GM18870 (cell line): ENCODE measurements at regions not wholly inside any gene's neighbourhood (a gene's known extent, or its start where the extent isn't known, plus 50 kb on each side); places are given as distances from the start of the nearest gene placed in this dataset.
"Not testable (repeated sequence)": the region's sequence is repeated elsewhere in the genome, so short reads cannot be mapped to it uniquely, and the experiment has no call there.

Source experiments
- ATAC-seq: cut with Tn5 transposase; IDR thresholded peaks from one replicate; pipeline ENCODE4 v1.9.1; 2021; ENCODE audit warnings: moderate library complexity; ENCODE audit not compliant: unreplicated experiment

DNA sequence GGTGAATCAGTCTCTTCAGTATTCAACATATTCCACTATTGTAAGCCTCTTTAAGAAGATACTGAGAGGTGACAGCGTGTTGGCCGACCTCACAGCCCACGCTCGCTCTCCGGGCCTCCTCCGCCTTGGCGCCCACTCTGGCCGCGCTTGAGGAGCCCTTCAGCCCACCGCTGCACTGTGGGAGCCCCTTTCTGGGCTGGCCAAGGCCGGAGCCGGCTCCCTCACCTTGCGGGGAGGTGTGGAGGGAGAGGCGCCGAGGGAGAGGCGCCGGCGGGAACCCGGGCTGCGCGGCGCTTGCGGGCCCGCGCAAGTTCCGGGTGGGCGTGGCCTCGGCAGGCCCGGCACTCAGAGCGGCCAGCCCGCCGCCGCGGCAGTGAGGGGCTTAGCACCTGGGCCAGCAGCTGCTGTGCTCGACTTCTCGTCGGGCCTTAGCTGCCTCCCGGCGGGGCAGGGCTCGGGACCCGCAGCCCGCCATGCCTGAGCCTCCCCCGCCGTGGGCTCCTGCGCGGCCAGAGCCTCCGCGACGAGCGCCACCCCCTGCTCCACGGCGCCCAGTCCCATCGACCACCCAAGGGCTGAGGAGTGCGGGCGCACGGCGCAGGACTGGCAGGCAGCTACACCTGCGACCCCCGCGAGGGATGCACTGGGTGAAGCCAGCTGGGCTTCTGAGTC is 306.4 kb downstream of the SEMA3D start:
- not testable (repeated sequence) for ATAC-seq

DNA sequence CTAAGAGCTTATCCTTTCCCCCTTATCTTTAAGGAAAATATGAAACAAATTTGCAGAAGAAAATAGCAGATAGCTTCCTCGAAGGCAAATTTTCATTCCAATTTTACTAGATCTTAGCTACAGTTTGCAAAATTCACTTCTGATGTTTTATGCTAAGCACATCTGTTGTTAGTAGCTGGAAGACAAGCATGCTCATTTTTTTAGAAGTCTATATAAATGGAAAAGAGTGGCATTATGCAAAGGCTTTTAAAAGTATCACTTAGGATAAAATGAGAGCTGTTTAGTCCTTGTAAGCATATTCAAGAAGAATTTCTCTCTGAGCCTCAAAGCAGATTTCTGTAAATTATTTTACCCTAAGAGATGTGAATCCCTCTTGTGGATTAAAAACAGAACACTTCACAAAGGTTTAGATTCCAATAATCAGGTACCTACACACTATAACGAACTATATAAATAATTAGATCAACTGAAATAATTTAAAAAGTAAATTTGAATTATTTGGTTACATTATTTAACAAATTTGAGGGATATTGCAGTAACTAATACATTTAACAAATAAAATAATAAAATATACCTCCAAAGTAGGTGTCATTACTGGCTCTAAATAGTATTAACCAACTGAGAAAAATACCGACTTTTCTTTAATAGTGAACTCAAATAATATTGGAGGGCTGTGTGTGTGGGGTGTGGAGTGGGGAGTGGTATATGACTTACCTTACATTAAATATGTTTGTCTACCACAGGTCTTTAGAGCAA is 307.1 kb downstream of the SEMA3D start:
- ATAC-seq = no peak

DNA sequence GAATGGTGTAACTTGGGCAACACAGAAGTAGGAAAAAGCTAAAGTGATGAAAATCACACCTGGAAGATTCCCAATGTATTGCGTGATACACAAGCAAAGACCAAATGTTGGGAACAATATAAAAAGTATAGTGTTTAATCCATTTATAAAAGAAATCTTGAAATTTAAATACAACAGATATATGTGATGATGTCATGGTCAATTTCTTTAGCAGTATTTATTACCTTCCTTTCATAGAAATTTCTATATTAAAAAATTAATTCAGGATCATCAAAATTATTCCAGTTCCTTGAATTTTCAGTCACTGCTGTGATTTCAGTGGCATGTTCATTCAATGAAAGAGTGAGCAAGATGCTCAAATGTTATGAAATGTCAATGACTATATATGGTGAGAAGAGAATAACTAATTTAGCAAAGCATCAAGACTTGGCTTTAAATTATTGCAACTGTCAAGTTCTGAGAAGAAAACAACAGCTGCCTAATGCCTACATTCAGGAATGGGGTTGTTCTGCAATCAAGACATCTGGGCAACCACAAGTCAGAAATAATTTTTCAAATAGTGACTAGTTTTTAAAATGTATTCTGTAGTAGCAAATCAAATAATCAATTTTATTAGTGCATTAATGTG is 308.8 kb downstream of the SEMA3D start:
- ATAC-seq = no peak

DNA sequence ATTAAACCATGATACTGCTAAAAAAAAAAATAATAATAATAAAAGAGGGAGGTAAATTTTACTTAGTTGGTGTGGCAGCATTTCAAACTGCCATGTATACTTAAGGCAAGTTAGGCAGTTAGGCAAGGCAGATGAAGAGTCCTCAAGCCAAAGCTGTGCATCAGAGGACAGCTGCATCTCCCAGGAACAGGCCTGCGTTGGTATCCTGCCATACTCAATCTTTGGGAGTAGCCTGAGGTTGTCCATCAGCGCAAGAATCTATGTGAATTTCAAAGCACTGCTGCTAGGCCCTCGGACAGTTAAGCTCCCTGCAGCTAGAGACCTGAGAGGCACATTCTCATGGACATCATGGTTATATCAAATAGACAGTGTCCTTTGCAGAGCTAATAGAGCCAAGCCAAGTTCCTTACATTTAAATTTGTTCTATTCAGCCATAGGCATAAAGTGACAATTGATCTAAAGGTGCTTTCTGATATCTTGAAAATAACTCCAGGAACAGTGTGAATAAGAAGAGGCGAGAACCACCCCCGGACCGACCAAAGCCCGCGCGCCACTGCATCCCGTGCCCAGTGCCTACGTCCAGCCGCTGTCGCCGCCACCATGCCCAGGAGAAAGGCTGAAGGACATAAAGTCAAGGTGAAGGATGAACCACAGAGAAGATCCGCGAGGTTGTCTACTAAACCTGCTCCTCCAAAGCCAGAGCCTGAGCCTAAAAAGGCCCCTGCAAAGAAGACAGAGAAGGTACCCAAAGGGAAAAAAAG is 310.6 kb downstream of the SEMA3D start:
- no peak for ATAC-seq

DNA sequence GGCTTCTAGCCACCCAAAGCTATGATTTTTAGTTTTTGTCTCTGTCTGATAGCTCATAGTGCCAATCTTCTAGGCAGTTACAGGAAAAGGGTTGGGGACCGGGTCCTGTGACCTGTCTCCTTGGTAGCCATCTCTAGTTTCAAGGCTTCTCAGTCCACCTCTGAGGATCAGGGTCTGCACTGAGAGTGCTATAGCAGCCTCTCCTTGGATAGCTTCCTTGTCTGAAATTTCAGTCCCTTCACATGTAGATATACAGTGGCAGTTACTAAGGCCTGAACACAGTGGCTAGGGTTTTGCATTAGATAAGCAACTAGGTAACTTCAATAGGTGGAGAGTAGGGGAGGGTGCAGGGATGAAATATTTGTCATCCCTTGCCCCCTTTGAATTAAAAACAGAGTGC is 321.3 kb downstream of the SEMA3D start:
- no peak for ATAC-seq

DNA sequence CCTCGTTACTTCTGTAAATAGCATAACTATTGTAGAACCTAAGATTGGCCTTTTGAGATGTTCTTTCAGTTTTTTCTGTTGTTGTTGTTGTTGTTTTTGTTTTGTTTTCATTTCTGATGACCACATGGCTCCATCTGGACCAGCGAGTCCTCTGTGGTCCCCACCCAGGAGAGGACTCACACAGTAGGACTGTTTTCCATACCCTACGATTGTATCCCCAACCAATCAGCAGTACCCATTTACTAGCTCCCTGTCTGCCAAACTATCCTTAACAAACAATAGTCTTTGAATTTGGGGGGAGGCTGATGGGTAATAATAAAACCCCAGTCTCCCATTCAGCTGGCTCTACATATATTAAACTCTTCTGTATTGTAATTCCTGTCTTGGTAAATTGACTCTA is 329.5 kb downstream of the SEMA3D start:
- ATAC-seq = no peak

DNA sequence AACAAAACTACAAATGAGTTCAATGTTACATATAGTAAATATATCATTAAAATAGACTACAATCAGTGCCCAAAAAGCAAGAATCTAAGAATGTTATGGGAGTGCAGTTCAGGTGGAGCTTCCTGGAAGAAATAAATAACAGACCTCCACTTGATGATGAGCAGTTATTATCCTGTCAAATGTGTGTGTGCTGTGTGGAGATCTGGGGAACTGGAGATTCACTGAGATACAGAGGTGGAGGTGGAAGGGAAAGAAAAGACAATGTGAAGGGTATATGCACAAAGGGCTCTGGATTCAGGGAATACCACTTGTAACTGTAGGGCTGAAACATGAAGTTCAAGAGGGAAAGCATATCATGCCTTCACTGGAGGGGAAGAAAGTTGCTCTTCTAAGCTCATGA is 331.1 kb downstream of the SEMA3D start:
- no peak for ATAC-seq

DNA sequence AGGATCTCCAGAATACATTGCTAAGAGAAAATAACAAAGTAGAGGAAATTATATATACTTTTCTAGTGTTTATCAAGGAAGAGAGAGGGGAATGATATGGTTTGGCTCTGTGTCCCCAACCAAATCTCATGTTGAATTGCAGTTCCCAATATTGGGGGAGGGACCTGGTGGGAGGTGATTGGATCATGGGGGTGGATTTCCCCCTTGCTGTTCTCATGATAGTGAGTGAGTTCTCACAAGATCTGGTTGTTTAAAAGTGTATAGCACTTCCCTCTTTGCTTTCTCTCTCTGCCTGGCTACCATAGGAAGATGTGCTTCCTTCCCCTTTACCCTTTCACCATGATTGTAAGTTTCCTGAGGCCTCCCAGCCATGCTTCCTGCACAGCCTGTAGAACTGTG is 337.9 kb downstream of the SEMA3D start:
- ATAC-seq = not testable (repeated sequence)

DNA sequence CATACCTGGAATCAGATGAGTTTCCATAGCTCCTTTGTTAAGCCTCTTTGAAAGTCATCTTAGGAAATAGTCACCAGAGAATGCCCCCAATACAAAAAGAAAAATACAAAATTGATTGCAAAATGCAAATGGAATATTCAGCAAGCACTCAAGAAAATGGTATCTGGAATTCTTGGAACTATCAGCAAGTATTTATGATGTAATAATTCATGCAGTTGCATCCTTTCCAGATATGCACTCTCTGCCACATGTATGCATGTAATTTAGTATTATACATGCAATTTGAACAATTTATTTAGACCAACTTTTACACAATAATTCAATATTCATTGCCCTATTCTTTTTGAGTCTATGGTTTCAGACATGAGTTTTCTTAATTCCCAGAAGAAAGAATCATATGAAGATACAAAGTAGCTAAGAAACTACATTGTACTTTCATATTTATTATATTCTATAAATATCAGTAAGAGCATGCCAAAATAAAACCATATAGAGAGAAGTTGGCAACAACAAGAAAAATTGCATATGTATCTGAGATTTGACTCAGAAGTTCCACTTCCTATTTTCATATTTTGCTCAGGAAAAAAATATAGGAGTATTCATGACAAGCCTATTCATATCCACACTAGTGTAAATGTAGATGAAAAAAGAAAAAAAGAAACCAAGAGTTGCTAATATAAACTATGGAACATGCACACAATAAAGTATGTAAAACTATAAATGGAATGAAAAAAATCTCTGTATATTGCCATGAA is 338.5 kb downstream of the SEMA3D start:
- ATAC-seq = no peak

DNA sequence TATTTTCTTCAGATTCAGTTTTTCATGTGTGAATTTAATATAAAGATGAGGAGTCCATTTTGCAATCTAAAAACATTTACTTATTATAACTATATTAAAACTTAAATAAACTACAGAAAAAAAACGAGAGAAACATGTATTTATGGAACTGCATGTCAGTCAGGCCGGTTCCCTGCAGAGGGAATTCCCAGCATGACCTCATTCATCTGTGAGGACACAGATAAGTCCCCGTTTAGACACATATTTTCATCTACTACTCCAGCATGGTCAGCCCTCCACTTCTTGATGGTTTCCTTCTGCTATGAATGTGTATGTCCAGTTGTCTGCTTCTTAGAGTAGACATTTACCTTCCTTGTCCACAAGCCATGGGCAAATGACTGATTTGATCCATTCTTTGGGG is 339.1 kb downstream of the SEMA3D start:
- no peak for ATAC-seq

DNA sequence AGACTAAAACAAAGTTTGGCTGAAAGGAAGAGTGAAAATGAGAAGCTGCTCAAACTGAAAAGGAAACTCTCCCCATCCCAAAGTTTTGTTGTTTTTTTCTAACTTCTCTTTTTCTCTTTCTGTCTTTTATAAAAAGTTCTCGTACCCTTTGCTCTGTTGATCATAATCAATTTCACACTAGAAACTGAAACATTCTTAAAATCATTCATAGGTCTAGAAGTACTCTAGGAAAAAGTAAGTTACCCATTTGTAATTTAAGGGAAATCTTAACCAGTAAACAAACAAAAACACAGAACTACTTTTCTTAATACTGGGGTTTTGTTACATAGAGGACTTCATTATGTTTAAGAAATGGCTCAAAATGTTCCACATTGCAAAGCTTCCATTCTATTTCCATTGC is 339.8 kb downstream of the SEMA3D start:
- peak; percentile 57 for ATAC-seq

DNA sequence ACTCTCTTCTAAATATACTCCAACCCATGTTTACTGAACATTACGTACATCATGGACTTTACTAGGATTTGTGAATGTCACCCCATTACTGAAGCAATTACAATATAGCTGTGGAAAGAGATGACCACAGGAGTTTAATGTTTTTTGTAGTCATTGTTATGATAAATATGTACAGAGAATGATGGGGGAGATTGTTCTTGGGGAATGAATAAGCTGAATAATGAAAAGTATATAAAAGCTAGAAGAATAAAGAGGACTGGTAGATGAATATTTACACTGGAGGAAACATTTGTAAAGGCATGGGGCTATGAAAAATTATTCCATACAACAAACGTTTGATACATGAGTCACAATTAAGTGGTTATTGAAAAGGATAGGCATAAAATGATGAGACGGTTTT is 340.9 kb downstream of the SEMA3D start:
- ATAC-seq = no peak

DNA sequence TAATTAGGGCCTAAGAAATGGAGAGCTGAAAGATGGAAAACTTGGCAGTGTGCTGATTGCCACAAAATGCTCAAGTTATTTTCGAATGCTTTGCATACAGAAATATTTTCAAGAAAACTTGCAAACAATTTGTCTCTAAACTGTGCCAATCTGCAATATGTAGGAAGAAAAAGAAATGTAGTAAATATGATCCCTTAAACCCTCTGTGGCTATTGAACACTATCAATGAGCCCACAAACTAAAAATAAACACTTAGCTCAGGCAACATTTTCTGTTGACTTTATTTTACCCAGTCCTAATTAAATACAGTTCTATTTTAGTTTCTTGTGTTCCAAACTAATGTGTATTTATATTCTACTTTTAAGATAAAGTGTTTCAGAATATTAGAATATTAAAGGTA is 342.1 kb downstream of the SEMA3D start:
- no peak for ATAC-seq

DNA sequence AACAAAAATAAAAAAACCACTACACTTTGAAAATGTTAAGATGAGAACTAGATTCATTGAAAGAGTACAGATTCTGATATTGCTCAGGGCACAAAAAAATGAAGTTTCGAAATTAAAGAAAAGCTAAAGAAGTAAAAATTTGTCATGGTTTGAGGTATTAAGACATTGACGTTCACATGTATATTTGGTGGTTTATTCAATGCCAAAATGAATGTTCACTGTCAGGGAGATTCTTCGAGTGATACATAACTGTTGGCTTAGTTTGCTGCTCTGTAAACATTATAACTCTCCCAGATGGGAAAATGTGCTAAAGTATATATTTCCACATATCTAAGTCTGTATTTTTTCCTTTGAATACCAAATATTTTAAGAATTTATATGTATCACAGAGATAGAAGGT is 345.0 kb downstream of the SEMA3D start:
- ATAC-seq = no peak

DNA sequence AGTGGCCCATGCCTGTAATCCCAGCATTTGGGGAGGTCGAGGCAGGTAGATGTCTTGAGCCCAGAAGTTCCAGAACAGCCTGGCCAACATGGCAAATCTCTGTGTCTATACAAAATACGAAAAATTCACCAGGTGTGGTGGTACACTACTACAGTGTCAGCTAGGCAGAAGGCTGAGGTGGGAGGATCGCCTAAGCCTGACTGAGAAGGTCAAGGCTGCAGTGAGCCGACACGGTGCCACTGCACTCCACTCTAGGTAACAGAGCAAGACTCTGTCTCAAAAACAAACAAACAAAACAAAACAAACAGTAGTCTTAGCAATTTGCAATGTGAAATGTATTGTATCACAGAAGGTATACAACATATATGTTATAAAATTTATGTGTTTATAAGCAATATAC is 348.0 kb downstream of the SEMA3D start:
- no peak for ATAC-seq

DNA sequence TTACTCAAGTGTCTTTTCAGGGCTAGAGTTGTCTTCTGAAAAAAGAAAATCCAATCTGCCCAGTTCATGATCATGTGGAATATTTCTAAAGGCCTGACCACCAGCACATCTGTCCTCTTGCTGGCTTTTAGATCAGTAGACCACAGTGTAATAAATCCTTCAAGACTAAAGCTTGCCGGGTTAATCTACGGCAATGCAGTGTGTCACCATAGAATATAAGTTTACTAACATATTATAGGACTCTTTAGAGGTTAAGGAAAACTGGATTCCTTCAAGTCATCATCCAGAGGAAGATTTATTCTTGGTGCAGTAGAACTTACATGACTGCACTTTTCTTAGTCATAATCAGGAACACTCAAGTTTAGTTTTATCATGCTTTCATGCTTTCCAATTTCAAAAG is 349.5 kb downstream of the SEMA3D start:
- no peak for ATAC-seq

DNA sequence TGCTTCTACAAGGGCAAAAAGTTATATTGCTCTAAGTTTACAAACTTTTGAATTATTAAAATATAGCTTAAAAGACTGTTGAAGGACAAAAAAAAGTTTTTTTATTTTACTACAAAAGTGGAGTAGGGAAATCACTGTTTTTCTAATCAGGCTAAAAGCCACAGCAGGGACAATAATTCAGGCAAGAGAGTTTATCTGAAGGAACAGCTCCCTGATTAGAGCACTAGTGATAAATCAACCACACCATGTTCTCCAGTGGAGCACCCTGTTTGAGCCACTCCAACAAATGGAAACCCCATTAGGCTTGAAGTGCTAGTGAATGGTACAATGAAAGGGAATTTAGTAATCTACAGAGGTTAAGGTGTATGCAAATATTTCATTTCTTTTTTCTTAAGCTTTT is 357.1 kb downstream of the SEMA3D start:
- no peak for ATAC-seq

DNA sequence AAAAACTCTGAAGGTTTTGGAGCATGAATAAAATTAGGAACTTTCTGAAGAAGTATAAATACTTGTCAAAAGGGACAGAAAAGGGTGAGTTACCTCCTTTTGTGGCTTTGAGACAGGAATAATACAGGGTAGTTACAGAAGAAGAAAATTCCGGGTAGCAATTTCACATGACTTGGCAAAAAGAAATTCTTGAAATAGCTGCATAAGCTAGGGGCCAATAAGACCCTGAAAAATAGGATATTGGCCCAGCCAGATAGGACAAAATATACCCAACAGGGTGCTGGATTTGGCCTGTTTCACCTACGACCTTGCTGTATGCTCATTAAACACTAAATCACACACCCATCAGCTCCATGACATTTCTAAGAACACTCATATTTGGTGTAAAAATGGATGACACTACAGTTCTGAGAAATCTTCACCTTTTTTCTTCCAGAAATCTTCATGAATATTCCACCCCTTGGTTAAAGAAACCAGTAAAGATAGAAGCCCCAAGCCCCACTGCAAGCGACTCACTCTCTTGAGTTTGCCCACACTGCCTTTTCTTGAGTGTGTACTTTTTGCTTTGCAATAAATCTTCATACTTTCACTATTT is 362.7 kb downstream of the SEMA3D start:
- ATAC-seq = no peak

DNA sequence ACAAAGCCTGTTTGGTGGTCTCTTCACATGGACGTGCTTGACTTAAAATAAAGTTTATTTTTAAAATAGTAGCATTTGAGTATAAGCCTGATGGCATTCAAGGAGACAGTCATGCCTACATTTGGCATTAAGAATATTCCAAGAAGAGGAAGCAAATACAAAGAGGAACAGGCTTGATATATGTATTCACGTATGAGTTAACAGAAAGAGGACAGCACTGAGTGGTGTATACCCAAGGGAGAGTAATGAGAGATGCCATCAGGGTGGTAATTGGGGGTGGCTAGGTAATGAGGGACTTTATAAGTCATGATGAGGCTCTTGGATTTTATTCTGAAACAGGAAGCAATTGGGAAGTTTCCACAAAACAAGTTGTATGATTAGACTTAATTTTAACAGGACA is 363.3 kb downstream of the SEMA3D start:
- ATAC-seq = no peak

DNA sequence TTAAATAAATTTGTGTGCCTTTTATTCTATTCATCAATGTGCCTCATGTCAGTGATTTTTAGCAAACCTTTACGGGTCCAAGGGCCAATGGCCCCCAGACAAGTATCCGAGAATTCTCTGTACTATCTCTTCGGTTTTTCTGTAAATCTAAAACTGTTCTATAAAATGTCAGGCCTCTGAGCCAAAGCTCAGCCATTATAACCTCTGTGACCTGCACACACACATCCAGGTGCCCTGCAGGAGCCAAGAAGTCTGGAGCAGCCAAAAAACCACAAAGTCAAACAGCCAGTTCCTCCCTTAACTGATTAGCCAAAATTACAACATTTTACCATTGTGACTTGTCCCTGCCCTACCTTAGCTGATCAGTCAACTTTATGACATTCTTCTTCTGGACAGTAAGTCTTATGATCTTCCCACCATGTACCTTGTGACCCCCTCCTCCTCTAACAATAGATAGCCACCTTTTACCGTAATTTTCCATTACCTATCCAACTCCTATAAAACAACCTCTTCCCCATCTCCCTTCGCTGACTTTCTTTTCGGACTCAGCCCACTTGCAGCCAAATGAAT is 363.8 kb downstream of the SEMA3D start:
- no peak for ATAC-seq
